Cardiac fibroblast (primary cell): ENCODE measurements at regions not wholly inside any gene's neighbourhood (a gene's known extent, or its start where the extent isn't known, plus 50 kb on each side); places are given as distances from the start of the nearest gene placed in this dataset.
"Not testable (repeated sequence)": the region's sequence is repeated elsewhere in the genome, so short reads cannot be mapped to it uniquely, and the experiment has no call there.

Source experiments
- DNase-seq, 2 donors: peaks; one replicate each; pipeline versions ENCODE4 v3.0.0 to v3.0.0-alpha.2; 2010; ENCODE audit warnings: low read depth in 2 of 2
- H3K4me3 ChIP-seq, 2 donors: replicated peaks in 1 of 2; 1 replicate in 1 of 2; 2 replicates in 1 of 2; pipeline ENCODE4 v1.5.1; 2011; ENCODE audit warnings: low read depth in 2 of 2, low read length in 2 of 2, mild to moderate bottlenecking in 2 of 2, moderate library complexity in 1 of 2
- TF ChIP-seq, protein P1 (sequence below): IDR thresholded peaks from one replicate; pipeline ENCODE4 v1.5.1; 2011; ENCODE audit warnings: low read depth, mild to moderate bottlenecking, low read length, inconsistent platforms

DNA sequence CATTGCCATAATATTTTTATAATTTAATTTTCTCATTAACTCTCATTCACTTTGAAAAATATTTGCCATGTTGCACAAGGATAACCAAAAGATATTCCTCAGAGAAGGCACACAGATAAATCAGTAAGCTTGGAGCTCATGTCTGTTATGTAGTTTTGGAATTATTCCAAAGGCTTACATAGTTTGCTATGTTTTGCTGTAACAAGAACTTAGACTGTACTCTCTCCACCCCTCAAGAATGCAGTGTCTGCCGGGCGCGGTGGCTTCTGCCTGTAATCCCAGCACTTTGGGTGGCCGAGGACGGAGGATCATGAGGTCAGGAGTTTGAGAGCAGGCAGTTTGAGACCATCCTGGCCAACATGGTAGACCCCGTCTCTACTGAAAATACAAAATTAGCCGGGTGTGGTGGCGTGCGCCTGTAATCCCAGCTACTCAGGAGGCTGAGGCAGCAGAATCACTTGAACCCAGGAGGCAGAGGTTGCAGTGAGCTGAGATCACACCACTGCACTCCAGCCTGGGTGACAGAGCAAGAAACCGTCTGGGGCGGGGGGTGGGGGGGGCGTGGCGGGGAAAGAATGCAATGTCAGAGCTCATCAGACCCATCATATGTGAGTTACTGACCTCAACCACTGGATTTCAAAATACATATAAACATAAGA, 351.0 kb downstream of the SPATA31A6 start:
- peak; percentile 51 to 73 for DNase-seq
- H3K4me3 ChIP-seq: not testable (repeated sequence)

DNA sequence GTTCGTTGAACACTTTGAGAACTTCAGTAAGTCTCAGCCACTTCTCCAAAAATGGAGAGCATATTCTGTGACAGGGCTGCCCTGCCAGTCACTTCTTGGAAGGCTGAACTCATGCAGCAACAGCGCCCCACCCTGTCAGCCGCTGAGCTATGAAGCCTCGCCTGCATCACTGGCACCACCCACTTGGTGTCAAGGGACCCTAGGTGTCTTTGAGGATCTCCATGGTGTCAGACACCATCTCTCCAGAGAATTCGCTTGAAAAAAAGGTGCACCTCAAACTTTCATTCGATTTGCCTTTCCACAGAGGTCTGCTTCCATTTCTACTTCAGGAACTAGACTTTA, 351.5 kb downstream of the SPATA31A6 start:
- TF ChIP-seq, protein P1, sequence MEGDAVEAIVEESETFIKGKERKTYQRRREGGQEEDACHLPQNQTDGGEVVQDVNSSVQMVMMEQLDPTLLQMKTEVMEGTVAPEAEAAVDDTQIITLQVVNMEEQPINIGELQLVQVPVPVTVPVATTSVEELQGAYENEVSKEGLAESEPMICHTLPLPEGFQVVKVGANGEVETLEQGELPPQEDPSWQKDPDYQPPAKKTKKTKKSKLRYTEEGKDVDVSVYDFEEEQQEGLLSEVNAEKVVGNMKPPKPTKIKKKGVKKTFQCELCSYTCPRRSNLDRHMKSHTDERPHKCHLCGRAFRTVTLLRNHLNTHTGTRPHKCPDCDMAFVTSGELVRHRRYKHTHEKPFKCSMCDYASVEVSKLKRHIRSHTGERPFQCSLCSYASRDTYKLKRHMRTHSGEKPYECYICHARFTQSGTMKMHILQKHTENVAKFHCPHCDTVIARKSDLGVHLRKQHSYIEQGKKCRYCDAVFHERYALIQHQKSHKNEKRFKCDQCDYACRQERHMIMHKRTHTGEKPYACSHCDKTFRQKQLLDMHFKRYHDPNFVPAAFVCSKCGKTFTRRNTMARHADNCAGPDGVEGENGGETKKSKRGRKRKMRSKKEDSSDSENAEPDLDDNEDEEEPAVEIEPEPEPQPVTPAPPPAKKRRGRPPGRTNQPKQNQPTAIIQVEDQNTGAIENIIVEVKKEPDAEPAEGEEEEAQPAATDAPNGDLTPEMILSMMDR: peak; percentile 21
- peak; percentile 9 to 65 for DNase-seq
- H3K4me3 ChIP-seq: not testable (repeated sequence)

DNA sequence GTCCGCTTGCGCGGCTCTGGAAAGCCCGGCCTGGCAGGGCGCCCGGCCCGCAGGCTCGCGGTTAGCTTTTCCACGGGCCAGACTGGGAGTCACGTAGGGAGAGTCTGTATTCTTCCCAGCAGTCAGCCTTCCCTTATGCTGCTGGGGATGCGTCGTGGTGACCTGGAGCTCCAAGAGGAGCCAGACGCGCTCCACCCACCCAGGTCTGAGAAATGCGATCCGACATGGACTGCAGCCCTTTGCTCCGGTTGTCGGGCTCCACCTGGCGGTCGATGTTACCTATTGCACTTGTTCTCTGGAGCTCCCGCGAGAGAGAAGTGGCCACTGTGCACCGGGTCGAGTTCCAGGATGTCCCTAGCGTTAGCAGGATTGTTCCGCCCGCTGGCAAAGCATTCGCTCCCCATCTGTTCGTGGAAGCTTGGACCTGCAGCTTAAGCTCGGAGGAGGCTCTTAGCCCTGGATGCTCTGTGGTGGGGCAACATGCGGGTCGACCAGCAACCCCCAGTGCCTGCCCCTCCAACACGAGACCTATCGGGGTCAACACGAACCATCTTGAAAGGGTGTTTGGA, 367.4 kb downstream of the SPATA31A6 start:
- not testable (repeated sequence) for DNase-seq, H3K4me3 ChIP-seq
- TF ChIP-seq, protein P1: peak; percentile 13

DNA sequence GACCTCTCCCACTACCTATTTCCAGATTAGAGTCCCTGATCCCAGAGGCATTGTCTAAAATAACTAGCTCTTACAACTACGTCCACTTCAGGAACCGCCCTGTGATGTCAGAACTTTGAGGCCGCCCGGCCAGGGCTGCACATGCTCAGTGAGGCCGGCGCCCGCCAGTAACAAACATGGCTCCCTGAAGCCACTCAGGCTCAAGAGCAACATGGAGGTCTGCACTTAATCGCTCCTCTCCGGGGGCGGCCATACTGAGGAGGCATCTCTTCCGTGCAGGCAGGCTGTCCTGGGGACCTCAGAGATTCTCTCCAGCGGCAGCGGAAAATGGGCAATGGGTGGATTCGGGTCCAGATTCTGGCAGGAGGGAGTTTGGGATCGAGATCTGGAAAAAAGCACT, 385.1 kb downstream of the SPATA31A6 start:
- H3K4me3 ChIP-seq, DNase-seq: not testable (repeated sequence)

DNA sequence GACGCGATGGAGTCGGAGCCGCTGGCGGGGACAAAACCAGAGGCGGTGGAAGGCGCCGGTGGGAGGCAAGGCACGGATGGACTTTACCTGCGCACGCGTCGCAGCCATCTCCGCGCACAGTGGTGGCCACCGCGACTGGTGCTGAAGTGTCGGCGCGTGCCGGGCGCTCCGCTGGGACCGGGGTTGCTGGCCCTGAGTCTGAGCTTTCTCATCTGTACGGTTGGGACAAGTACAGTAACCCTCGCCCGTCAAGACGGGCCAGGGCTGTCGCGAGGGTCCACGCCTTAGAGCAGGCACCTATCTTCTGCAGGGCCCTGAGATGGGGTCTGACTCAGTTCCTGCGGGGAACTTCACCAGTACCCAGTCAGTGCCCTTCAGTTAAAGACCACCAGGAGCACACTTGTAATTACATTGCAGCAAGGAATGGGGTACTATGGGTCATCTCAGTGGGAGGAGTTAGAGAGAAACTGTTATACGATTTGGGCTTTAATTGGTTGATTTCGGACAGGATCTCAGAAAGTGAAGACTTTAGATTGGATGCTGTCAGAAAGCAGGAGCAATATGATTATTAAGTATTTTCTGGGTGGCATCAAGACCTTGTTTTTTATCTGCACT, 385.6 kb downstream of the SPATA31A6 start:
- DNase-seq: not testable (repeated sequence)
- H3K4me3 ChIP-seq: peak overlapping the region; percentile 34 to 40

DNA sequence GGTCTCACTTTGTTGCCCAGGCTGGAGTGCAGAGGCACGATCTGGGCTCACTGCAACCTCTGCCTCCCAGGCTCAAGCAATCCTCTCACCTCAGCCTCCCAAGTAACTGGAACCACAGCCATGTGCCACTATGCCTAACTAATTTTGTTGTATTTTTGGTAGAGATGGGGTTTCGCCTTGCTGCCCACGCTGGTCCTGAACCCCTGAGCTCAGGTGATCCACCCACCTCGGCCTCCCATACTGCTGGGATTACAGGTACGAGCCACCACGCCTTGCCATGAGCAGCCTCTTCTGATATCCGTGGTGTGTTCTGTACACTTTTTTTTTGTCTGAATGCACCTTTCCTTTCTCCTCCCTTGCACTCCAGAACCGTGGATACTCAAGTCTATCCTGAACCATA, 394.4 kb downstream of the SPATA31A6 start:
- not testable (repeated sequence) for H3K4me3 ChIP-seq, DNase-seq
